Tibial nerve (tissue), 4 donors: ENCODE measurements at regions not wholly inside any gene's neighbourhood (a gene's known extent, or its start where the extent isn't known, plus 50 kb on each side); places are given as distances from the start of the nearest gene placed in this dataset.
A peak's percentile ranks its signal among the peaks of the same experiment; 100 is the strongest.

ENCODE experiments used
- DNase-seq, 2 donors: peaks; one replicate each; pipeline ENCODE4 v3.0.0-alpha.2; 2019; ENCODE audit warnings: low spot score in 2 of 2
- H3K27ac ChIP-seq, 4 donors: fragments of 200-600 bp; sonication (generic) in 3 of 4; one replicate each; pipeline ENCODE4 v1.5.1; 2017 to 2019; ENCODE audit warnings: mild to moderate bottlenecking in 1 of 4
- H3K27me3 ChIP-seq, 2 donors: fragments of 200-600 bp; sonication (generic) in 1 of 2; one replicate each; pipeline versions ENCODE4 v1.5.1 to v1.6.0; 2017 to 2019
- H3K36me3 ChIP-seq, 3 donors: fragments of 200-600 bp; sonication (generic); one replicate each; pipeline ENCODE4 v1.5.1; 2018 to 2019
- H3K4me1 ChIP-seq, 4 donors: fragments of 200-600 bp; sonication (generic) in 3 of 4; one replicate each; pipeline ENCODE4 v1.5.1; 2017 to 2019
- H3K4me3 ChIP-seq, 4 donors: fragments of 200-600 bp; sonication (generic) in 3 of 4; one replicate each; pipeline ENCODE4 v1.5.1; 2017 to 2019; ENCODE audit warnings: mild to moderate bottlenecking in 1 of 4, moderate library complexity in 1 of 4
- H3K9me3 ChIP-seq, 4 donors: fragments of 200-600 bp; sonication (generic) in 3 of 4; one replicate each; pipeline ENCODE4 v1.5.1; 2017 to 2019
- CTCF ChIP-seq, 5 experiments: fragments of 200-600 bp in 3 of 5; fragments of 450-650 bp in 2 of 5; sonication (generic) in 3 of 5; IDR thresholded peaks; one replicate each; pipeline ENCODE4 v1.5.1; 2016 to 2019; ENCODE audit warnings: antibody characterized with exemption in 5 of 5, mild to moderate bottlenecking in 3 of 5, moderate library complexity in 2 of 5
- EP300 ChIP-seq, 2 donors: sonication (generic); formaldehyde crosslinking; IDR thresholded peaks; one replicate each; pipeline ENCODE4 v1.6.1; 2017; ENCODE audit warnings: antibody characterized with exemption in 2 of 2, mild to moderate bottlenecking in 1 of 2
- POLR2A ChIP-seq, 2 donors: fragments of 450-650 bp; IDR thresholded peaks; one replicate each; pipeline ENCODE4 v1.6.1; 2017; ENCODE audit warnings: antibody characterized with exemption in 2 of 2, mild to moderate bottlenecking in 2 of 2, moderate library complexity in 2 of 2
- WGBS, 2 donors: methylation state at CpG; one replicate each; pipeline ENCODE4 v1.1.5; 2018; 5-methylcytosine and 5-hydroxymethylcytosine counted together

- H3K4me3 ChIP-seq = no peak overlapping the region
- H3K4me1 ChIP-seq = peaks cover 0 to 24% (median 4%) of the 10 kb centered on the region in 4 donors
- peak overlapping the region in 2 of 4 donors; percentile 22 to 43 for H3K27ac ChIP-seq
- DNase-seq = no peak
- H3K27me3 ChIP-seq = no peaks in the 10 kb centered on the region
- no peak for TF ChIP-seq CTCF (IDR thresholded peaks at IDR 0.05)
- no peak for TF ChIP-seq POLR2A (IDR thresholded peaks at IDR 0.05)
- no peak for TF ChIP-seq EP300 (IDR thresholded peaks at IDR 0.05)
- WGBS, 2 donors = 48 to 64% methylated on average over 8 of the region's 8 CpGs
- H3K9me3 ChIP-seq = no peaks in the 10 kb centered on the region
- H3K36me3 ChIP-seq = no peaks in the 10 kb centered on the region
Observed at GRCh38 chr6:14455876-14456648, 338.5 kb downstream of the CD83 start.

DNA sequence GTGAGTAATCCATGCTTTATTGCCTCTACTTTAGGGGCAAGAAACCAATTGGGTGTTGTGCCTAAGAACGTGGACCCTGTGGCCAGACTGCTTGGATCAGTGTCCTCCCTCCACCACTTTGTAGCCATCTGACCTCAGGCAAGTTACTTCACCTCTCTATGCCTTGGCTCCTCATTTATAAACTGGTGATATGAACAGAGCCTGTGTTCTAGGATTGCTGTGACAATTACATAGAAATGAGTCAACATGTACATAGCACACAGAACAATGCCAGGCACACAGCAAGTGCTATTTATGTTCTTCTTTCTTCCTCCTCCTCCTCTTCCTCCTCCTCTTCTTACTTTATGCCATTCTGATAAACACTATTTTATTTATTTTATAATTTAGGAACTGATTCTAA is 339.4 kb downstream of the CD83 start:
- peaks cover 0 to 24% (median 4%) of the 10 kb centered on the region in 4 donors for H3K4me1 ChIP-seq

GRCh38 chr6:14458669-14459266 is 341.2 kb downstream of the CD83 start:
- Histone ChIP-seq H3K27ac (no peak overlapping the region), H3K4me1 (peaks cover 0 to 24% (median 4%) of the 10 kb centered on the region in 4 donors), H3K4me3 (no peak overlapping the region), H3K36me3 (no peaks in the 10 kb centered on the region), H3K9me3 (peaks cover 0 to 6% (median 0%) of the 10 kb centered on the region in 4 donors), H3K27me3 (no peaks in the 10 kb centered on the region)
- DNase-seq = no peak
- whole genome bisulfite sequencing, 2 donors = 75 to 76% methylated on average over 5 of the region's 5 CpGs
- TF ChIP-seq EP300 (IDR thresholded peaks at IDR 0.05) (no peak), CTCF (IDR thresholded peaks at IDR 0.05) (no peak), POLR2A (IDR thresholded peaks at IDR 0.05) (no peak)

More for the DNA sequence above, 339.4 kb downstream of the CD83 start:
- no peak overlapping the region for H3K4me3 ChIP-seq
- no peak for TF ChIP-seq POLR2A (IDR thresholded peaks at IDR 0.05)
- TF ChIP-seq CTCF (IDR thresholded peaks at IDR 0.05) = no peak
- no peak for TF ChIP-seq EP300 (IDR thresholded peaks at IDR 0.05)
- 50 to 53% methylated on average over 1 of the region's 1 CpG for WGBS, 2 donors
- DNase-seq = no peak
- H3K36me3 ChIP-seq = no peaks in the 10 kb centered on the region
- H3K27me3 ChIP-seq = no peaks in the 10 kb centered on the region
- H3K9me3 ChIP-seq = peaks cover 0 to 5% (median 0%) of the 10 kb centered on the region in 4 donors
- peak overlapping the region in 2 of 4 donors; percentile 22 to 43 for H3K27ac ChIP-seq

- H3K4me1 ChIP-seq = peaks cover 0 to 24% (median 4%) of the 10 kb centered on the region in 4 donors
- TF ChIP-seq CTCF (IDR thresholded peaks at IDR 0.05) (no peak), EP300 (IDR thresholded peaks at IDR 0.05) (no peak), POLR2A (IDR thresholded peaks at IDR 0.05) (no peak)
- no peaks in the 10 kb centered on the region for H3K27me3 ChIP-seq
- H3K27ac ChIP-seq = no peak overlapping the region
- H3K4me3 ChIP-seq = no peak overlapping the region
- no peaks in the 10 kb centered on the region for H3K36me3 ChIP-seq
- no peak for DNase-seq
- H3K9me3 ChIP-seq = peaks cover 0 to 6% (median 0%) of the 10 kb centered on the region in 4 donors
Observed at GRCh38 chr6:14459315-14459714, 341.7 kb downstream of the CD83 start.

DNA sequence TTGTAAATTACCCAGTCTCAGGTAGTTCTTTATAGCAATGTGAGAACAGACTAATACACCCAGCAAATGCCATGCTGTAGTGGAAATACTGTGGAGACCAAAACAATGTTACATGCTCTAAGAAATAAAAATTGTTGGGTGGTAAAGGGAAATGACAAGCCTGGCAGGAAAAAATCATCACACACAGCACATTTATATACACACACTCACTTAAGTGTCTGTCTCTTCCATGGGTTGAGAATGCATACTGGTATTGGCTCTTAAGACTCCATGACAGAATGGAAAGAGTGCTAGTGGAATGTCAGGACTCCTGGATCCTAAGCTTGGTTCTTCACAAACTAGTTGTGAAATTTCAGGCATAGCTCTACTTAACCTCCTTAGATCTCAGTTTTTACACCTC is 343.0 kb downstream of the CD83 start:
- no peak for DNase-seq
- Histone ChIP-seq H3K9me3 (peaks cover 0 to 12% (median 0%) of the 10 kb centered on the region in 4 donors), H3K27ac (no peak overlapping the region), H3K27me3 (no peaks in the 10 kb centered on the region), H3K4me3 (no peak overlapping the region), H3K4me1 (peaks cover 0 to 17% (median 3%) of the 10 kb centered on the region in 4 donors), H3K36me3 (no peaks in the 10 kb centered on the region)
- TF ChIP-seq POLR2A (IDR thresholded peaks at IDR 0.05) (no peak), EP300 (IDR thresholded peaks at IDR 0.05) (no peak), CTCF (IDR thresholded peaks at IDR 0.05) (no peak)
